ENCODE measurements at regions not wholly inside any gene's neighbourhood (a gene's known extent, or its start where the extent isn't known, plus 50 kb on each side); places are given as distances from the start of the nearest gene placed in this dataset.

DNA sequence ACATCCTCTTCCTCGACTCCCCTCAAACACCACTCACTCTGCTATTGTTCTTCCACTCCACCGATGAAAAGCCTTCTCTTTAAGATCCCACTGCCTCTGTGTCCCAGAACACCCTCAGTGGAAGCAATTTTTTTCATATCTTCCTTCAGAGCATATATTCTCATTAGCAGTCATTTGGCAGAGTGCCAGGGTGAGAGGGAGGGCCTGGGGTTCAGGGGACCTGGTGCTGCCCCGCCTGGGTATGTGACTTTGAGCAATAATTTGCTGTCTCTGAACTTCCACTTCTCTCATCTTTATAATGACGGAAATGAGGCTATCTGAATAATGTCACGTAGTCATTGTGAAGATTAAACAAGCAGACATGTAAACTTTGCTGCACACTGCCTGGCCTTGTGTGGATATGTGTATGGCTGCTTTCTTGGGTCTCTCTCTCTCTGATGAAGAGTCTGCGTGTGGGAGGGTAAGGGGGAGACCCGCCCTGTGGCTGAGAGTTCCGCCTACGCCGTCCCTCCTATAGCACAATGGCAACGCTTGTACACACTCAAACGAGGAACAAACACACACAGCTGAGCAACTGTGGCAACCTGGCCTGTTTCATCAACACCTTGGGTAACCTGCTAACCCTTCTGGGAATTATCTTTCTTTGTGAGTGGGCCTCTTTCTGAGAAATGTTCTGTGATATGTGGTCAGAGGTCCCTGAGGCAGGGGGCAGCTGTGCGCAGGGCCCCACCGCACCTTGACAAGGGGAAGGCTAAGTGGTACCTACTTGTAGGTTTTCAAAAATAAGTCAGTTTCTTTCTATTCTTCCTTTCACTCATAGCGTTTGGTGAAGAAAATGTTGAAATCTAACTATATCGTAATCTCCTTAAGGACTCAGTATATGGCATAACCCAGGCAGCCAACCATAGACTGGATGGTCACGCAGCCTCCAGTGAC, 369.8 kb downstream of the SV2B start:
- TF ChIP-seq YY1 (IDR thresholded peaks at IDR 0.05; ENCODE audit: low read depth) (no peak), CEBPB (IDR thresholded peaks at IDR 0.05) (no peak), NFIC (IDR thresholded peaks at IDR 0.05) (no peak), EP300 (IDR thresholded peaks at IDR 0.05; ENCODE audit: borderline replicate concordance) (no peak), TCF12 (IDR thresholded peaks at IDR 0.05; ENCODE audit: low read depth) (no peak), FOXM1 (IDR thresholded peaks at IDR 0.05; ENCODE audit: borderline replicate concordance, low read depth) (no peak), TEAD4 (IDR thresholded peaks at IDR 0.05) (no peak), CREB1 (IDR thresholded peaks at IDR 0.05; ENCODE audit: low read depth) (no peak), TAF1 (IDR thresholded peaks at IDR 0.05; ENCODE audit: low read depth) (no peak), EGR1 (IDR thresholded peaks at IDR 0.05) (no peak), RAD21 (IDR thresholded peaks at IDR 0.05; ENCODE audit: low read depth) (no peak), ZBTB7A (IDR thresholded peaks at IDR 0.05; ENCODE audit: low read depth) (no peak)
- TF ChIP-seq, protein P1, sequence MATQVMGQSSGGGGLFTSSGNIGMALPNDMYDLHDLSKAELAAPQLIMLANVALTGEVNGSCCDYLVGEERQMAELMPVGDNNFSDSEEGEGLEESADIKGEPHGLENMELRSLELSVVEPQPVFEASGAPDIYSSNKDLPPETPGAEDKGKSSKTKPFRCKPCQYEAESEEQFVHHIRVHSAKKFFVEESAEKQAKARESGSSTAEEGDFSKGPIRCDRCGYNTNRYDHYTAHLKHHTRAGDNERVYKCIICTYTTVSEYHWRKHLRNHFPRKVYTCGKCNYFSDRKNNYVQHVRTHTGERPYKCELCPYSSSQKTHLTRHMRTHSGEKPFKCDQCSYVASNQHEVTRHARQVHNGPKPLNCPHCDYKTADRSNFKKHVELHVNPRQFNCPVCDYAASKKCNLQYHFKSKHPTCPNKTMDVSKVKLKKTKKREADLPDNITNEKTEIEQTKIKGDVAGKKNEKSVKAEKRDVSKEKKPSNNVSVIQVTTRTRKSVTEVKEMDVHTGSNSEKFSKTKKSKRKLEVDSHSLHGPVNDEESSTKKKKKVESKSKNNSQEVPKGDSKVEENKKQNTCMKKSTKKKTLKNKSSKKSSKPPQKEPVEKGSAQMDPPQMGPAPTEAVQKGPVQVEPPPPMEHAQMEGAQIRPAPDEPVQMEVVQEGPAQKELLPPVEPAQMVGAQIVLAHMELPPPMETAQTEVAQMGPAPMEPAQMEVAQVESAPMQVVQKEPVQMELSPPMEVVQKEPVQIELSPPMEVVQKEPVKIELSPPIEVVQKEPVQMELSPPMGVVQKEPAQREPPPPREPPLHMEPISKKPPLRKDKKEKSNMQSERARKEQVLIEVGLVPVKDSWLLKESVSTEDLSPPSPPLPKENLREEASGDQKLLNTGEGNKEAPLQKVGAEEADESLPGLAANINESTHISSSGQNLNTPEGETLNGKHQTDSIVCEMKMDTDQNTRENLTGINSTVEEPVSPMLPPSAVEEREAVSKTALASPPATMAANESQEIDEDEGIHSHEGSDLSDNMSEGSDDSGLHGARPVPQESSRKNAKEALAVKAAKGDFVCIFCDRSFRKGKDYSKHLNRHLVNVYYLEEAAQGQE (IDR thresholded peaks at IDR 0.05; ENCODE audit: low read depth): no peak
- TF ChIP-seq, protein P2, sequence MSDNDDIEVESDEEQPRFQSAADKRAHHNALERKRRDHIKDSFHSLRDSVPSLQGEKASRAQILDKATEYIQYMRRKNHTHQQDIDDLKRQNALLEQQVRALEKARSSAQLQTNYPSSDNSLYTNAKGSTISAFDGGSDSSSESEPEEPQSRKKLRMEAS (IDR thresholded peaks at IDR 0.05): no peak
- TF ChIP-seq, protein P3, sequence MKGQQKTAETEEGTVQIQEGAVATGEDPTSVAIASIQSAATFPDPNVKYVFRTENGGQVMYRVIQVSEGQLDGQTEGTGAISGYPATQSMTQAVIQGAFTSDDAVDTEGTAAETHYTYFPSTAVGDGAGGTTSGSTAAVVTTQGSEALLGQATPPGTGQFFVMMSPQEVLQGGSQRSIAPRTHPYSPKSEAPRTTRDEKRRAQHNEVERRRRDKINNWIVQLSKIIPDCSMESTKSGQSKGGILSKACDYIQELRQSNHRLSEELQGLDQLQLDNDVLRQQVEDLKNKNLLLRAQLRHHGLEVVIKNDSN (IDR thresholded peaks at IDR 0.05): no peak

DNA sequence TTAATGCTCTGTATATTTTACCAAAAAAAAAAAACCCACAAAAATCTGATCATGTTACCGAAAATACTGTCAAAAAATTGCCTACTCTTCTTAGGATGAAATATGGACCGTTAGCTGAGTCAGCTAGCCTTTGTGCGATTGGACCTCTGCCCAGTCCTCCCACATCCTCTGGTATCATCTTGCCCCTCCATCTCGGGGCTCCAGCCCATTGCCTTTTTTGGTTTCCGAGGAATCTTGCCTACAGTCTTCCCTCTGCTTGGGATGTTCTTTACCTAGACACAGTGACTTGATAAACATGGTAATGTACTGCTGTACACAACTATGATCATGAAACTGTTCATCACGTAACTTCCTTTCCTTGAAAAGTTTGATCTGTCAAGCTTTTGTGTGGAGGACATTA, 371.4 kb downstream of the SV2B start:
- TF ChIP-seq CEBPB (IDR thresholded peaks at IDR 0.05) (no peak), EGR1 (IDR thresholded peaks at IDR 0.05) (no peak), NFIC (IDR thresholded peaks at IDR 0.05) (no peak), EP300 (IDR thresholded peaks at IDR 0.05; ENCODE audit: borderline replicate concordance) (no peak), YY1 (IDR thresholded peaks at IDR 0.05; ENCODE audit: low read depth) (no peak), TCF12 (IDR thresholded peaks at IDR 0.05; ENCODE audit: low read depth) (no peak), ZBTB7A (IDR thresholded peaks at IDR 0.05; ENCODE audit: low read depth) (no peak), FOXM1 (IDR thresholded peaks at IDR 0.05; ENCODE audit: borderline replicate concordance, low read depth) (no peak)
- TF ChIP-seq, protein P2 (IDR thresholded peaks at IDR 0.05): no peak
- TF ChIP-seq, protein P1 (IDR thresholded peaks at IDR 0.05; ENCODE audit: low read depth): no peak

DNA sequence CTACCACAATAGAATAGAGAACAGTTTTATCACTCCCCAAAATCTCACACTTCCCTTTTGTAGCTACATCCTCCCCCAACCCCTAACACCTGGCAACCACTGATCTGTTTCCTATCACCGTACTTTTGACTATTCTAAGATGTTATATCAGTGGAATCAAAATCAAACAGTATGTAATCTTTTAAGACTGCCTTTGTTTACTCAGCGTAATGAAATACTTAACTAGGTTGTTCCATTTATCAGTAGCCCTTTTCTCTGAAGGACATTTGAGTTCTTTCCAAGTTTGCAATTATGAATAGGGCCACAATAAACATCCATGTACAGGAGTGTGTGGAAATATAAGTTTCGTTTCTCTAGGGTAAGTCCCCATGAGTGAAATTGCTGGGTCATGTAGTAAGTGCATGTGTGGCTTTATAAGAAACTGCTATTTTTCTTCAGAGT, 372.3 kb downstream of the SV2B start:
- no peak for TF ChIP-seq EGR1 (IDR thresholded peaks at IDR 0.05)
- TF ChIP-seq TAF1 (IDR thresholded peaks at IDR 0.05; ENCODE audit: low read depth): no peak
- no peak for TF ChIP-seq NFIC (IDR thresholded peaks at IDR 0.05)
- no peak for TF ChIP-seq TEAD4 (IDR thresholded peaks at IDR 0.05)
- TF ChIP-seq, protein P1 (IDR thresholded peaks at IDR 0.05; ENCODE audit: low read depth): no peak
- TF ChIP-seq, protein P3 (IDR thresholded peaks at IDR 0.05): no peak
- TF ChIP-seq, protein P2 (IDR thresholded peaks at IDR 0.05): no peak
- no peak for TF ChIP-seq ZBTB7A (IDR thresholded peaks at IDR 0.05; ENCODE audit: low read depth)
- no peak for TF ChIP-seq CEBPB (IDR thresholded peaks at IDR 0.05)
- TF ChIP-seq FOXM1 (IDR thresholded peaks at IDR 0.05; ENCODE audit: borderline replicate concordance, low read depth): no peak
- no peak for TF ChIP-seq EP300 (IDR thresholded peaks at IDR 0.05; ENCODE audit: borderline replicate concordance)
- TF ChIP-seq CREB1 (IDR thresholded peaks at IDR 0.05; ENCODE audit: low read depth): no peak
- no peak for TF ChIP-seq RAD21 (IDR thresholded peaks at IDR 0.05; ENCODE audit: low read depth)
- no peak for TF ChIP-seq TCF12 (IDR thresholded peaks at IDR 0.05; ENCODE audit: low read depth)
